Osteocyte (in vitro differentiated cells): ENCODE measurements at regions not wholly inside any gene's neighbourhood (a gene's known extent, or its start where the extent isn't known, plus 50 kb on each side); places are given as distances from the start of the nearest gene placed in this dataset.
A peak's percentile ranks its signal among the peaks of the same experiment; 100 is the strongest.

Source experiments
- DNase-seq: peaks from one replicate; pipeline ENCODE4 v3.0.0; 2021; ENCODE audit warnings: mixed read lengths; ENCODE audit not compliant: unreplicated experiment; ENCODE audit errors: extremely low spot score
- H3K27ac Mint-ChIP-seq: one replicate; pipeline ENCODE4 v1.8.0; 2021; ENCODE audit warnings: mild to moderate bottlenecking, mixed read lengths; ENCODE audit not compliant: unreplicated experiment
- H3K27me3 Mint-ChIP-seq: one replicate; pipeline ENCODE4 v1.8.0; 2021; ENCODE audit warnings: mixed read lengths; ENCODE audit not compliant: unreplicated experiment
- H3K36me3 Mint-ChIP-seq: one replicate; pipeline ENCODE4 v1.8.0; 2021; ENCODE audit warnings: mixed read lengths; ENCODE audit not compliant: unreplicated experiment
- H3K4me1 Mint-ChIP-seq: one replicate; pipeline ENCODE4 v1.8.0; 2021; ENCODE audit warnings: mixed read lengths; ENCODE audit not compliant: unreplicated experiment
- H3K4me3 Mint-ChIP-seq: one replicate; pipeline ENCODE4 v1.8.0; 2021; ENCODE audit warnings: mild to moderate bottlenecking, moderate library complexity, mixed read lengths; ENCODE audit not compliant: unreplicated experiment
- H3K9me3 Mint-ChIP-seq: one replicate; pipeline ENCODE4 v1.8.0; 2021; ENCODE audit warnings: mixed read lengths; ENCODE audit not compliant: unreplicated experiment
- CTCF ChIP-seq: fragments of 200-600 bp; sonication (generic); IDR thresholded peaks from 2 replicates; pipeline ENCODE4 v1.5.0; 2021; ENCODE audit warnings: antibody characterized with exemption, mild to moderate bottlenecking, moderate library complexity

GRCh38 chr10:111593578-111593977, 516.7 kb downstream of the ADRA2A start:
- Mint-ChIP-seq H3K27me3 (no peaks in the 10 kb centered on the region), H3K4me3 (no peak overlapping the region), H3K27ac (no peak overlapping the region), H3K4me1 (no peaks in the 10 kb centered on the region), H3K36me3 (no peaks in the 10 kb centered on the region), H3K9me3 (peaks cover 6% of the 10 kb centered on the region)
- no peak for DNase-seq
- TF ChIP-seq CTCF = no peak

GRCh38 chr10:111595173-111595572, 518.3 kb downstream of the ADRA2A start:
- Mint-ChIP-seq H3K36me3 (no peaks in the 10 kb centered on the region), H3K4me1 (no peaks in the 10 kb centered on the region), H3K4me3 (no peak overlapping the region), H3K9me3 (peaks cover 6% of the 10 kb centered on the region), H3K27me3 (no peaks in the 10 kb centered on the region), H3K27ac (no peak overlapping the region)
- no peak for DNase-seq
- TF ChIP-seq CTCF = no peak

- H3K4me1 Mint-ChIP-seq = no peaks in the 10 kb centered on the region
- TF ChIP-seq CTCF = peak; percentile 69
- no peak overlapping the region for H3K27ac Mint-ChIP-seq
- no peaks in the 10 kb centered on the region for H3K27me3 Mint-ChIP-seq
- no peaks in the 10 kb centered on the region for H3K36me3 Mint-ChIP-seq
- DNase-seq = no peak
- no peaks in the 10 kb centered on the region for H3K9me3 Mint-ChIP-seq
- H3K4me3 Mint-ChIP-seq = no peak overlapping the region
Measured at GRCh38 chr10:111598433-111599059, 521.7 kb downstream of the ADRA2A start.

GRCh38 chr10:111599943-111600342, 523.1 kb downstream of the ADRA2A start:
- Mint-ChIP-seq H3K36me3 (no peaks in the 10 kb centered on the region), H3K27me3 (no peaks in the 10 kb centered on the region), H3K4me1 (no peaks in the 10 kb centered on the region), H3K27ac (no peak overlapping the region), H3K9me3 (peaks cover 8% of the 10 kb centered on the region), H3K4me3 (no peak overlapping the region)
- no peak for DNase-seq
- TF ChIP-seq CTCF = no peak

GRCh38 chr10:111600772-111601171, 523.9 kb downstream of the ADRA2A start:
- Mint-ChIP-seq H3K36me3 (no peaks in the 10 kb centered on the region), H3K4me1 (no peaks in the 10 kb centered on the region), H3K27me3 (no peaks in the 10 kb centered on the region), H3K9me3 (peaks cover 12% of the 10 kb centered on the region), H3K4me3 (no peak overlapping the region), H3K27ac (no peak overlapping the region)
- TF ChIP-seq CTCF = no peak
- DNase-seq = no peak
